H9 (cell line): ENCODE measurements at regions not wholly inside any gene's neighbourhood (a gene's known extent, or its start where the extent isn't known, plus 50 kb on each side); places are given as distances from the start of the nearest gene placed in this dataset.

Experiments
- DNase-seq: peaks from one replicate; pipeline ENCODE4 v3.0.0-alpha.2; 2017
- H2AFZ ChIP-seq: one replicate; pipeline ENCODE4 v1.6.1; 2013; ENCODE audit warnings: mild to moderate bottlenecking, low read length, control low read depth, moderate library complexity
- H2AK5ac ChIP-seq: 2 replicates; pipeline ENCODE4 v1.6.1; 2013; ENCODE audit warnings: low read length, control low read depth, mixed read lengths; ENCODE audit not compliant: insufficient read length
- H2BK120ac ChIP-seq: one replicate; pipeline ENCODE4 v1.6.1; 2013; ENCODE audit warnings: low read depth, mild to moderate bottlenecking, low read length, control low read depth, inconsistent platforms; ENCODE audit not compliant: poor library complexity, severe bottlenecking
- H2BK12ac ChIP-seq: 2 replicates; pipeline ENCODE4 v1.6.1; 2013; ENCODE audit warnings: low read length, control low read depth, mixed read lengths, low read depth; ENCODE audit not compliant: insufficient read length
- H2BK15ac ChIP-seq: 2 replicates; pipeline ENCODE4 v1.6.1; 2013; ENCODE audit warnings: low read depth, low read length, control low read depth
- H2BK20ac ChIP-seq: one replicate; pipeline ENCODE4 v1.6.1; 2013; ENCODE audit warnings: low read depth, mild to moderate bottlenecking, low read length, control low read depth, inconsistent platforms; ENCODE audit not compliant: poor library complexity, severe bottlenecking
- H2BK5ac ChIP-seq: 2 replicates; pipeline ENCODE4 v1.6.1; 2013; ENCODE audit warnings: low read length, control low read depth, mixed read lengths; ENCODE audit not compliant: insufficient read length
- H3K14ac ChIP-seq: 2 replicates; pipeline ENCODE4 v1.6.1; 2013; ENCODE audit warnings: low read length, control low read depth; ENCODE audit not compliant: insufficient read depth
- H3K18ac ChIP-seq: 2 replicates; pipeline ENCODE4 v1.6.1; 2013; ENCODE audit warnings: low read depth, mild to moderate bottlenecking, mixed read lengths, low read length, control low read depth; ENCODE audit not compliant: insufficient read length
- H3K23ac ChIP-seq: 2 replicates; pipeline ENCODE4 v1.6.1; 2013; ENCODE audit warnings: low read length, control low read depth, mixed read lengths, low read depth; ENCODE audit not compliant: insufficient read length
- H3K23me2 ChIP-seq: 2 replicates; pipeline ENCODE4 v1.6.1; 2013; ENCODE audit warnings: low read depth, mild to moderate bottlenecking, mixed read lengths, low read length, control low read depth; ENCODE audit not compliant: insufficient read length, poor library complexity, severe bottlenecking
- H3K27ac ChIP-seq: 2 replicates; pipeline ENCODE4 v1.5.1; 2013; ENCODE audit warnings: low read length, control low read depth, mixed read lengths, low read depth; ENCODE audit not compliant: insufficient read length
- H3K27me3 ChIP-seq: 2 replicates; pipeline ENCODE4 v1.6.1; 2013; ENCODE audit warnings: low read length, control low read depth, inconsistent platforms; ENCODE audit not compliant: insufficient read depth
- H3K4ac ChIP-seq: 2 replicates; pipeline ENCODE4 v1.6.1; 2013; ENCODE audit warnings: low read depth, mild to moderate bottlenecking, control low read depth, inconsistent platforms, low read length, moderate library complexity
- H3K4me1 ChIP-seq: 2 replicates; pipeline ENCODE4 v1.6.1; 2013; ENCODE audit warnings: low read length, control low read depth, inconsistent platforms; ENCODE audit not compliant: insufficient read depth
- H3K4me2 ChIP-seq: 2 replicates; pipeline ENCODE4 v1.6.1; 2013; ENCODE audit warnings: low read length, control low read depth, mixed read lengths; ENCODE audit not compliant: insufficient read length, insufficient read depth
- H3K56ac ChIP-seq: 2 replicates; pipeline ENCODE4 v1.6.1; 2013; ENCODE audit warnings: low read depth, mild to moderate bottlenecking, mixed read lengths, low read length, control low read depth; ENCODE audit not compliant: insufficient read length
- H3K79me1 ChIP-seq: 2 replicates; pipeline ENCODE4 v1.6.1; 2013; ENCODE audit warnings: low read depth, mild to moderate bottlenecking, moderate library complexity, low read length, control low read depth, inconsistent platforms; ENCODE audit not compliant: insufficient read depth, poor library complexity, severe bottlenecking
- H3K79me2 ChIP-seq: 2 replicates; pipeline ENCODE4 v1.6.1; 2013; ENCODE audit warnings: low read length, control low read depth, inconsistent platforms; ENCODE audit not compliant: insufficient read depth
- H3K9ac ChIP-seq: 2 replicates; pipeline ENCODE4 v1.6.1; 2013; ENCODE audit warnings: low read length, control low read depth, mixed read lengths; ENCODE audit not compliant: insufficient read length; ENCODE audit errors: extremely low read depth
- H3K9me3 ChIP-seq: one replicate; pipeline ENCODE4 v1.6.1; 2013; ENCODE audit warnings: low read depth, low read length, inconsistent platforms; ENCODE audit not compliant: control insufficient read depth
- H3T11ph ChIP-seq: one replicate; pipeline ENCODE4 v1.6.1; 2013; ENCODE audit warnings: mild to moderate bottlenecking, low read length, control low read depth, inconsistent platforms
- H4K20me1 ChIP-seq: one replicate; pipeline ENCODE4 v1.6.1; 2013; ENCODE audit not compliant: control insufficient read depth, insufficient read length, insufficient read depth
- H4K5ac ChIP-seq: 2 replicates; pipeline ENCODE4 v1.6.1; 2013; ENCODE audit warnings: low read depth, mild to moderate bottlenecking, mixed read lengths, low read length, control low read depth; ENCODE audit not compliant: insufficient read length
- H4K8ac ChIP-seq: replicated peaks from 2 replicates; pipeline ENCODE4 v1.6.1; 2013; ENCODE audit warnings: low read length, control low read depth, mixed read lengths, low read depth; ENCODE audit not compliant: insufficient read length
- H4K91ac ChIP-seq: 2 replicates; pipeline ENCODE4 v1.6.1; 2013; ENCODE audit warnings: low read depth, mild to moderate bottlenecking, moderate library complexity, mixed read lengths, low read length, control low read depth; ENCODE audit not compliant: insufficient read length
- H3K27ac Mint-ChIP-seq, 3 experiments: 2 replicates in 2 of 3; 3 replicates in 1 of 3; pipeline ENCODE4 v1.8.0; 2020 to 2021; ENCODE audit warnings: mixed read lengths in 3 of 3, mild to moderate bottlenecking in 1 of 3, moderate library complexity in 1 of 3
- H3K27me3 Mint-ChIP-seq: 2 replicates; pipeline ENCODE4 v1.8.0; 2021; ENCODE audit warnings: low read depth, mild to moderate bottlenecking, moderate library complexity, mixed read lengths
- H3K36me3 Mint-ChIP-seq, 3 experiments: 2 replicates in 2 of 3; 3 replicates in 1 of 3; pipeline ENCODE4 v1.8.0; 2020 to 2021; ENCODE audit warnings: low read depth in 3 of 3, mixed read lengths in 3 of 3; ENCODE audit not compliant: insufficient read depth in 1 of 3
- H3K4me1 Mint-ChIP-seq, 2 experiments: 2 replicates each; pipeline ENCODE4 v1.8.0; 2020; ENCODE audit warnings: mixed read lengths in 2 of 2
- H3K4me3 Mint-ChIP-seq, 2 experiments: 2 replicates in 1 of 2; 3 replicates in 1 of 2; pipeline ENCODE4 v1.8.0; 2020 to 2021; ENCODE audit warnings: mild to moderate bottlenecking in 2 of 2, mixed read lengths in 2 of 2, moderate library complexity in 1 of 2
- H3K9me3 Mint-ChIP-seq, 2 experiments: 2 replicates in 1 of 2; 3 replicates in 1 of 2; pipeline ENCODE4 v1.8.0; 2020; ENCODE audit warnings: mild to moderate bottlenecking in 2 of 2, mixed read lengths in 2 of 2, moderate library complexity in 1 of 2
- CTCF ChIP-seq: fragments of 200-600 bp; sonication (generic); conservative IDR thresholded peaks from 3 replicates; pipeline ENCODE4 v1.8.0; 2021; ENCODE audit warnings: antibody characterized with exemption, mild to moderate bottlenecking
- WGBS: extraction: QIAGEN DNeasy Blood & Tissue Kit; methylation state at CpG from one replicate; pipeline ENCODE4 v1.1.7; 2013; ENCODE audit warnings: missing lambda C conversion rate, low lambda C conversion rate, mixed read lengths; ENCODE audit not compliant: insufficient read length; ENCODE audit errors: extremely low coverage; 5-methylcytosine and 5-hydroxymethylcytosine counted together

- Mint-ChIP-seq H3K4me1 (no peaks in the 10 kb centered on the region), H3K36me3 (no peaks in the 10 kb centered on the region; a peak in 2 of 7 replicates), H3K9me3 (no peaks in the 10 kb centered on the region), H3K27me3 (no peaks in the 10 kb centered on the region), H3K4me3 (no peak overlapping the region), H3K27ac (no peak overlapping the region)
- H3K4me1 ChIP-seq: no peaks in the 10 kb centered on the region
- H3K23me2 ChIP-seq: no peaks in the 10 kb centered on the region
- H3K27ac ChIP-seq: no peak overlapping the region
- H3T11ph ChIP-seq: no peak overlapping the region
- no CpG with 5 or more reads among the region's 2 CpGs for WGBS
- H3K14ac ChIP-seq: no peak overlapping the region
- no peaks in the 10 kb centered on the region for H4K20me1 ChIP-seq
- H3K4me2 ChIP-seq: no peak overlapping the region
- no peak for DNase-seq
- no peak overlapping the region for H3K4ac ChIP-seq
- TF ChIP-seq CTCF: no peak
- no peak overlapping the region for H2BK15ac ChIP-seq
- no peak overlapping the region for H2BK5ac ChIP-seq
- no peaks in the 10 kb centered on the region for H3K9me3 ChIP-seq
- H3K18ac ChIP-seq: no peak overlapping the region
- no peak overlapping the region for H4K91ac ChIP-seq
- H3K9ac ChIP-seq: no peak overlapping the region
- H3K79me1 ChIP-seq: no peaks in the 10 kb centered on the region
- H2AFZ ChIP-seq: no peak overlapping the region
- no peak overlapping the region for H2BK20ac ChIP-seq
- H2BK12ac ChIP-seq: no peak overlapping the region
- H4K8ac ChIP-seq: no peak overlapping the region
- H2AK5ac ChIP-seq: no peak overlapping the region
- no peak overlapping the region for H4K5ac ChIP-seq
- no peak overlapping the region for H3K56ac ChIP-seq
- H2BK120ac ChIP-seq: no peak overlapping the region
- no peak overlapping the region for H3K23ac ChIP-seq
- no peaks in the 10 kb centered on the region for H3K27me3 ChIP-seq
- H3K79me2 ChIP-seq: no peaks in the 10 kb centered on the region
Measured at GRCh38 chr10:62935022-62935421, 118.9 kb upstream of the EGR2 start.
